ENCODE measurements at regions not wholly inside any gene's neighbourhood (a gene's known extent, or its start where the extent isn't known, plus 50 kb on each side); places are given as distances from the start of the nearest gene placed in this dataset.

DNA sequence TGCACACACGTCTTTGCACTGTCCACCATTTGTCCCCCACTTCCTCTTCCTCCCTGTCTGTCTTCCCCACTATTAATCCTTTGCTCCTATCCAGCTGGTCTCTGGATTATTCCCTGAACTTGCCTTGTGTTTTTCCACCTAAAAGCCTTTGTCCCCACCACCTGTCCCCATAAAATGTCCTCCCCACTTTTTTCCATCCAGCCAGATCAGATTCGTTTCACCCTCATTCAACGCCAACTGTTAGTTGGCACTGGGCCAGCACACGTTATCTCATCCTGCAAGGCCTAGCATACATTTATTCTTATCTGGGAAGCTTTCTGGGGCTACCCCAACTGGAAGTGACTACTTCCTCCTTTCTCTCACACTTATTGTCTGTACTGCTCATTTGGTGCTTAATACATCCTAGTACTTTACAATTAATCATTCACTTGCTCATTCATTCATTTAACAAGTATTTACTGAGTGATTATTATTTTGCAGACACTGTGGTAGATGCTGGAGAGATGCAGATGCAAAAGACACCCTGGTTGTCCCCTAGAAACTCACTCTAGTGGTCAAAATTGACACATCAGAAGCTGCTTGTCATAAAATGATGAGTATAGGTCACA, 96.2 kb downstream of the RASSF10 start (continued):
- TF ChIP-seq, protein P1, sequence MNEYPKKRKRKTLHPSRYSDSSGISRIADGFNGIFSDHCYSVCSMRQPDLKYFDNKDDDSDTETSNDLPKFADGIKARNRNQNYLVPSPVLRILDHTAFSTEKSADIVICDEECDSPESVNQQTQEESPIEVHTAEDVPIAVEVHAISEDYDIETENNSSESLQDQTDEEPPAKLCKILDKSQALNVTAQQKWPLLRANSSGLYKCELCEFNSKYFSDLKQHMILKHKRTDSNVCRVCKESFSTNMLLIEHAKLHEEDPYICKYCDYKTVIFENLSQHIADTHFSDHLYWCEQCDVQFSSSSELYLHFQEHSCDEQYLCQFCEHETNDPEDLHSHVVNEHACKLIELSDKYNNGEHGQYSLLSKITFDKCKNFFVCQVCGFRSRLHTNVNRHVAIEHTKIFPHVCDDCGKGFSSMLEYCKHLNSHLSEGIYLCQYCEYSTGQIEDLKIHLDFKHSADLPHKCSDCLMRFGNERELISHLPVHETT (CRISPR knock-in tag; conservative IDR thresholded peaks at IDR 0.05 in 1 of 2, IDR thresholded peaks at IDR 0.05 in 1 of 2) = peak in 1 of 2 experiments; percentile 85; a peak in 1 of 4 replicates
- TF ChIP-seq, protein P2, sequence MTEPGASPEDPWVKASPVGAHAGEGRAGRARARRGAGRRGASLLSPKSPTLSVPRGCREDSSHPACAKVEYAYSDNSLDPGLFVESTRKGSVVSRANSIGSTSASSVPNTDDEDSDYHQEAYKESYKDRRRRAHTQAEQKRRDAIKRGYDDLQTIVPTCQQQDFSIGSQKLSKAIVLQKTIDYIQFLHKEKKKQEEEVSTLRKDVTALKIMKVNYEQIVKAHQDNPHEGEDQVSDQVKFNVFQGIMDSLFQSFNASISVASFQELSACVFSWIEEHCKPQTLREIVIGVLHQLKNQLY (CRISPR knock-in tag; conservative IDR thresholded peaks at IDR 0.05) = no peak
- TF ChIP-seq ESRRA (IDR thresholded peaks at IDR 0.05; ENCODE audit: borderline replicate concordance, low read depth) = 0 out of 2 replicates have a peak, but pooled peaks have one; percentile 8
- TF ChIP-seq SRF (CRISPR knock-in tag; IDR thresholded peaks at IDR 0.05) = peak in 1 of 2 experiments; percentile 51; a peak in 1 of 4 replicates
- peak; percentile 36 for TF ChIP-seq TAF9B (IDR thresholded peaks at IDR 0.05; ENCODE audit: partially characterized antibody)
- peak; percentile 94 for TF ChIP-seq LEF1 (IDR thresholded peaks at IDR 0.05)
- TF ChIP-seq ETV1 (tag; conservative IDR thresholded peaks at IDR 0.05; ENCODE audit: low read depth) = peak; percentile 92
- TF ChIP-seq ELF2 (CRISPR knock-in tag; IDR thresholded peaks at IDR 0.05) = no peak
- peak; percentile 79 for TF ChIP-seq BCOR (IDR thresholded peaks at IDR 0.05)
- no peak for TF ChIP-seq NR4A1 (CRISPR knock-in tag; IDR thresholded peaks at IDR 0.05)
- TF ChIP-seq NR4A1 (tag; IDR thresholded peaks at IDR 0.05) = peak; percentile 39; the same call in 1 of the 2 replicates
- TF ChIP-seq, protein P3, sequence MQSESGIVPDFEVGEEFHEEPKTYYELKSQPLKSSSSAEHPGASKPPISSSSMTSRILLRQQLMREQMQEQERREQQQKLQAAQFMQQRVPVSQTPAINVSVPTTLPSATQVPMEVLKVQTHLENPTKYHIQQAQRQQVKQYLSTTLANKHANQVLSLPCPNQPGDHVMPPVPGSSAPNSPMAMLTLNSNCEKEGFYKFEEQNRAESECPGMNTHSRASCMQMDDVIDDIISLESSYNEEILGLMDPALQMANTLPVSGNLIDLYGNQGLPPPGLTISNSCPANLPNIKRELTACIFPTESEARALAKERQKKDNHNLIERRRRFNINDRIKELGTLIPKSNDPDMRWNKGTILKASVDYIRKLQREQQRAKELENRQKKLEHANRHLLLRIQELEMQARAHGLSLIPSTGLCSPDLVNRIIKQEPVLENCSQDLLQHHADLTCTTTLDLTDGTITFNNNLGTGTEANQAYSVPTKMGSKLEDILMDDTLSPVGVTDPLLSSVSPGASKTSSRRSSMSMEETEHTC (IDR thresholded peaks at IDR 0.05) = peak; percentile 63; the same call in 1 of the 2 replicates
- peak; percentile 97 for TF ChIP-seq SMARCC2 (IDR thresholded peaks at IDR 0.05; ENCODE audit: low read depth)
- TF ChIP-seq, protein P4, sequence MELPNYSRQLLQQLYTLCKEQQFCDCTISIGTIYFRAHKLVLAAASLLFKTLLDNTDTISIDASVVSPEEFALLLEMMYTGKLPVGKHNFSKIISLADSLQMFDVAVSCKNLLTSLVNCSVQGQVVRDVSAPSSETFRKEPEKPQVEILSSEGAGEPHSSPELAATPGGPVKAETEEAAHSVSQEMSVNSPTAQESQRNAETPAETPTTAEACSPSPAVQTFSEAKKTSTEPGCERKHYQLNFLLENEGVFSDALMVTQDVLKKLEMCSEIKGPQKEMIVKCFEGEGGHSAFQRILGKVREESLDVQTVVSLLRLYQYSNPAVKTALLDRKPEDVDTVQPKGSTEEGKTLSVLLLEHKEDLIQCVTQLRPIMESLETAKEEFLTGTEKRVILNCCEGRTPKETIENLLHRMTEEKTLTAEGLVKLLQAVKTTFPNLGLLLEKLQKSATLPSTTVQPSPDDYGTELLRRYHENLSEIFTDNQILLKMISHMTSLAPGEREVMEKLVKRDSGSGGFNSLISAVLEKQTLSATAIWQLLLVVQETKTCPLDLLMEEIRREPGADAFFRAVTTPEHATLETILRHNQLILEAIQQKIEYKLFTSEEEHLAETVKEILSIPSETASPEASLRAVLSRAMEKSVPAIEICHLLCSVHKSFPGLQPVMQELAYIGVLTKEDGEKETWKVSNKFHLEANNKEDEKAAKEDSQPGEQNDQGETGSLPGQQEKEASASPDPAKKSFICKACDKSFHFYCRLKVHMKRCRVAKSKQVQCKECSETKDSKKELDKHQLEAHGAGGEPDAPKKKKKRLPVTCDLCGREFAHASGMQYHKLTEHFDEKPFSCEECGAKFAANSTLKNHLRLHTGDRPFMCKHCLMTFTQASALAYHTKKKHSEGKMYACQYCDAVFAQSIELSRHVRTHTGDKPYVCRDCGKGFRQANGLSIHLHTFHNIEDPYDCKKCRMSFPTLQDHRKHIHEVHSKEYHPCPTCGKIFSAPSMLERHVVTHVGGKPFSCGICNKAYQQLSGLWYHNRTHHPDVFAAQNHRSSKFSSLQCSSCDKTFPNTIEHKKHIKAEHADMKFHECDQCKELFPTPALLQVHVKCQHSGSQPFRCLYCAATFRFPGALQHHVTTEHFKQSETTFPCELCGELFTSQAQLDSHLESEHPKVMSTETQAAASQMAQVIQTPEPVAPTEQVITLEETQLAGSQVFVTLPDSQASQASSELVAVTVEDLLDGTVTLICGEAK (IDR thresholded peaks at IDR 0.05) = peak; percentile 71; the same call in 1 of the 2 replicates
- TF ChIP-seq, protein P4 (CRISPR knock-in tag; IDR thresholded peaks at IDR 0.05) = no peak
